GM12874 (cell line): ENCODE measurements at regions not wholly inside any gene's neighbourhood (a gene's known extent, or its start where the extent isn't known, plus 50 kb on each side); places are given as distances from the start of the nearest gene placed in this dataset.

ENCODE experiments used
- TF ChIP-seq, protein P1 (sequence below): IDR thresholded peaks from 2 replicates; pipeline ENCODE4 v1.5.1; 2011; ENCODE audit warnings: low read depth, mild to moderate bottlenecking, control low read depth, low read length, moderate library complexity; ENCODE audit not compliant: insufficient read depth

DNA sequence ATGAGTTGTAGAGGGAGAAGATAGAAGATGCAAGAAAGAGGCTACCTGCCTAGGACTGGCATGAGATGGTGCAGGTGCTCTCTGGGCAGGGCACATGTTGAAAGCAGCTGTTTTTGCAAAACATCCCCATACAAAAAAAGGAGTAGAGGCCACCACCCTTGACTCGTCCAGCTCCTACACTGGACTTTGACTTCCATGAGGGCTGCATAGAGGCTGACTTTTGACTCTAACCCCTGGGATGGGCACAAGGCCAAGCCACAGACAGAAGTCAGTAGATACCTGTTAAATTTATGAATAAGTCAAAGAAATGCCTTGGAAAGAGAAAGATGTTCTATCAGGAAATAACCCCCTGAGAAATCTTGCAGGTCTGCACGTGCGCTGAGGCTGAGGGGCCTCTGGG lies 1139.1 kb upstream of the TMEM132C start:
- TF ChIP-seq, protein P1, sequence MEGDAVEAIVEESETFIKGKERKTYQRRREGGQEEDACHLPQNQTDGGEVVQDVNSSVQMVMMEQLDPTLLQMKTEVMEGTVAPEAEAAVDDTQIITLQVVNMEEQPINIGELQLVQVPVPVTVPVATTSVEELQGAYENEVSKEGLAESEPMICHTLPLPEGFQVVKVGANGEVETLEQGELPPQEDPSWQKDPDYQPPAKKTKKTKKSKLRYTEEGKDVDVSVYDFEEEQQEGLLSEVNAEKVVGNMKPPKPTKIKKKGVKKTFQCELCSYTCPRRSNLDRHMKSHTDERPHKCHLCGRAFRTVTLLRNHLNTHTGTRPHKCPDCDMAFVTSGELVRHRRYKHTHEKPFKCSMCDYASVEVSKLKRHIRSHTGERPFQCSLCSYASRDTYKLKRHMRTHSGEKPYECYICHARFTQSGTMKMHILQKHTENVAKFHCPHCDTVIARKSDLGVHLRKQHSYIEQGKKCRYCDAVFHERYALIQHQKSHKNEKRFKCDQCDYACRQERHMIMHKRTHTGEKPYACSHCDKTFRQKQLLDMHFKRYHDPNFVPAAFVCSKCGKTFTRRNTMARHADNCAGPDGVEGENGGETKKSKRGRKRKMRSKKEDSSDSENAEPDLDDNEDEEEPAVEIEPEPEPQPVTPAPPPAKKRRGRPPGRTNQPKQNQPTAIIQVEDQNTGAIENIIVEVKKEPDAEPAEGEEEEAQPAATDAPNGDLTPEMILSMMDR, result no peak

DNA sequence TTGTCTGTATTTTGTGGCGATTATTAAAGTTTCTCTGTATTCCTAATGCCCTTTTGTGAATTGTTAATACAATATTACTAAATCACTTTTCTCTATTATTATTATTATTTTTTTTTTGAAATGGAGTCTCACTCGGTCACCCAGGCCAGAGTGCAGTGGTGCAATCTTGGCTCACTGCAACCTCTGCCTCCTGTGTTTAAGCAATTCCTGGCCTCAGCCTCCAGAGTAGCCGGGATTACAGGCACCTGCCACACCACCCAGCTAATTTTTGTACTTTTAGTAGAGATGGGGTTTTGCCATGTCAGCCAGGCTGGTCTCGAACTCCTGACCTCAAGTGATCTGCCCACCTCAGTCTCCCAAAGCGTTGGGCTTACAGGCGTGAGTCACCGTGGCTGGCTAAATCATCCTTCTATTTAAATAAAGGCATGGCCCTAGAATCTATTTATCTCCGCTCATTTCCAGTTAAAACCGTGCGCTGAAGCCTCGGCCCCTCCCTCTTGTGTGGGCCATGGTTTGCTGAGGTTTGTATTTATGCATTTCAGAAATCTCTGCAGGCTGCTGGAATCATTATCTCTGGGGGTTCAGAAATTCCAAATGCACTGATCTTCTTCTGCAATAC lies 1136.4 kb upstream of the TMEM132C start:
- TF ChIP-seq, protein P1, result no peak

GRCh38 chr12:127133675-127134335 lies 1133.2 kb upstream of the TMEM132C start:
- TF ChIP-seq, protein P1, result no peak

DNA sequence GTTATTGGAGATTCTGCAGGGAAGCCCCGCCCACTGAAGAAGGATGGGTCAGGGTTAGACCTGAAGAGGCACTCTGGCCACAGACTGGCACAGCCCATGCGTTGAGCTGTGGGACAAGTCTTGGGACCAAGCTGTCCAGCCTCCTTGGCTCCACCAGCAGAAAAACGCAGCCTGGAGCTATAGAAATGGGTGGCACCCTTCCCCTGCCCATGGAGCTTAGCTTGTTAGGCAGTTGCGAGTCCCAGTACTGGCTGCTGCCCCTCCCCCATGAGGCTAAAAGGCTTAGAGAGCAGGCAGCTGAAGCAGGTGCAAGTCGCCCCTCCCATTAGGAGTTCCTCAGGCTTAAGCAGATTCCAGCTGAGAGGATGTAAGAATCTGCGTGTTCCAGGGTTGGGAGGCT lies 1124.0 kb upstream of the TMEM132C start:
- TF ChIP-seq, protein P1, result no peak

- TF ChIP-seq, protein P1, result no peak
Measured at GRCh38 chr12:127144770-127145169, 1122.2 kb upstream of the TMEM132C start.

DNA sequence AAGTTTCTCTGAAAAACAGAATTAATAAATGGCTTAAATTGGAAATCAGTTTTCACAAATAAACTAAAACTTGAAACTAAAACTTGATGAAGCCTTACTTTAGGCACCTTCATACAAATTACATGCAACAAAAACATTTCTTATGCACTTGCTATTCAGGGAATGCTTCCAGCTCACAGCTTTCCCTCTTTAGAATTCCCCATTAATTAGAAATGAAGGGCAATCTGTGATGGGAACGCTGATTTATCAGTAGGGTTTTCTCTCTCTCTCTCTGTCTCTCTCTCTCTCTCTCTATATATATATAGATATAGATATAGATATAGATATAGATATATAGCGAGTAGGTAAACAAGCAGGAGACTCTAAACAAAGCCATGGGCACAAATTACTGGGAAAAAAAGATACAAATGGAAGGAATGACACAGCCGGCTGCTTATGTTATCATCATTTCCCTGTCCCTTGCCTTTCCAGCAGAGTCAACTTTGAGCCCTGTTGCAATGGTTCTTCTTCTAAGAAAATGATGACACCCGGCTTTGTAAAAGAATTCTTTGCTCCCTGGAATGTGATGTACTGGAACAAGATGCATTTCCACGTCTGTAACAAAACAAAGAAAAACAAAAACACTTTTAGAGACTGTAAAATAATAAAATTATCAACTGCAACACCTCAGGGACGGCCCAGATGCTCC lies 1121.6 kb upstream of the TMEM132C start:
- TF ChIP-seq, protein P1, result no peak

DNA sequence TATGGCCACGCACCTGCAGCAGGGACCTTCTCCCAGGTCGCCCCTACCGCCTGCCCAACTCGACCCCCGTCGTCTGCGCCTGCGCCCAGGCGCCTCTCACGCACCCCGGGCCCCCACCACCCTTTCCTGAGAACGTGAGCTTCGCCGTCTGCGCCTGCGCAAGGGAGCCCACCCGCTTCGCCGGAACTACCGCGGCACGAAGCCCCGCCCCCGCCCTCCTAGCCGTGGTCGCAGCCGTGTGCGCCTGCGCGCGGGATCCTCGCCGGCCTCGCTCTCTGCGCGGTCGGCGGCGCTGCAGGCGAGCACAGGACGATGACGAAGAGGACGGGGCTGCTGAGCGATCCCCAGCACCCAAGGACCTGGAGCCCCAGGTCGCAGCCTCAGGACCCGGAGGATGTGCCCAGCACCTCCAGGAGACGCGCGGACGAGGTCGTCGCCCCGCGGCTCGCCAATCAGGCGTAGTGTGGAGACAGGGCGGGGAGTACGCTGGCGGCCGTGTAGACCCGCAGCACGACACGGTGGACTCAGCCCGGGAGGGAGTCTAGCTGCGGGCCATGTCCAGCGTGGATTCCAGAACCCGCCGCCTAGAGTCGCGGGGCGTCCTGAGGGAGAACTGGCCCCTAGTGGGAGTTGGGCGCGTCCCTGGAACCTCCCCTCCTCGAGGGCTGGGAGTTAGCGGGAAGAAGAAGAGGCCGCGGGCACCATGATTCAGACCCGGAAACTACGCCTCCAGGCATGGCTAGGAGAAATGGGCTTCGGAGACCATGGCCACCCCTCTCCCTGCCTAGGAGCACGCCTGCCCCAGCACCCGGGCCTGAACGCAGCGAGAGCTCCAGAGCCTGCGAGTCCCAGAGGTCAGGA lies 1120.8 kb upstream of the TMEM132C start:
- TF ChIP-seq, protein P1, result no peak
